ENCODE measurements at regions not wholly inside any gene's neighbourhood (a gene's known extent, or its start where the extent isn't known, plus 50 kb on each side); places are given as distances from the start of the nearest gene placed in this dataset.

DNA sequence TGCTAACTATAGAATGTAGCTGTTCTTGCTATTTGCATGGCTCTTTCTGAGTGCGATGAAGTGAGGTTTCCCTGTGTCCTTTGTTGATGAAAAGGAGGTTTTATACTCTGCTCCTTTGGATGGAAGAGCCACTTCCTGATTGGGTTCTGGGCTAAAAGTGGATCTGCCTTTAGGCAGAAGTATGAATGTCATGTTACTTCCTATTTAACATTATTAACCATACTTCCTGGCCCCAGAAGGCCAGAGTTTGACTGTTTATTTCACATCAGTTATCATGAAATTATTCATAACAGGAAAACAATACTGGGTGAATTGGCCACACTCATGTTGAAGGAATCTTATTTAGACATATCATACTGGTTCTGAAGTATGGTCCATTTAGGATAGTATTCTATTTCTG, 386.2 kb downstream of the PCDH7 start:
- no peak for DNase-seq (ENCODE audit: low read depth in 3 of 3)

DNA sequence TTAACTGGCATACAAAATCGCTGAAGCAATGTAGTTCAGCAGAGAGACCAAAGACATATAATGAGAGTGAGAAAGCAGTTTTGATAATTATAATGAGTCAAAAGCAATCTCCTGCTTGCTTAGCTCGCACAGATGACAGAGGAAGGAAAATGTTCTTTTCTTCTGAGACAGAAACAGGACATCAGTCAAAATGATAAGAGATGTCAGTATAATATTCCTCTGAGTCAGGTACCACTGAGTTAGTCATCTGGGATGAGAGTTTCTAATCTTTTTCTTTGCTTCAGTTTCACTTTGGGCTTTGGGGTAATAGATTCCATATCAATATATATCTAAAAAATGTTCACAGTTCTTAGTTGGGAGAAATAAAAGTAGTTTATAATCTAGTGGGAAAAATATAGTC, 387.2 kb downstream of the PCDH7 start:
- DNase-seq (ENCODE audit: low read depth in 3 of 3), result no peak

DNA sequence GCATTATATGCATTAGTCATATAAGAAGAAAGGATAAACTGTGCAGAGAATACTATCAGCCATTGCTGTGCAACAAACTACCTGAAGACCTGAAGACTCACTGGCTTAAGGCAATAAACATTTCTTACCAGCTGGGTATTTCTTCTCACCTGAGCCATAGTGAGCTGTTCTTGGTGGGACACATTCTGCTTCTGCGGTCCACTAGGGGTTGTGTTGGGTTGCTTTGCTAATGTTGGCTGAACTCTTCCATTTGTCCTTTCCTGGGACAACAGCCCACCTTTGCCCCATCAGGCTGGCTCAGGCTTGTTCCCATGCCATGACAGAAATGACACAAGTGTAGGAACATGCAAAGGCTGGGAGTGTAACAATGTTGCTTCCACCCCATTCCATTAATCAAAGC, 388.6 kb downstream of the PCDH7 start:
- DNase-seq (ENCODE audit: low read depth in 3 of 3), result no peak

DNA sequence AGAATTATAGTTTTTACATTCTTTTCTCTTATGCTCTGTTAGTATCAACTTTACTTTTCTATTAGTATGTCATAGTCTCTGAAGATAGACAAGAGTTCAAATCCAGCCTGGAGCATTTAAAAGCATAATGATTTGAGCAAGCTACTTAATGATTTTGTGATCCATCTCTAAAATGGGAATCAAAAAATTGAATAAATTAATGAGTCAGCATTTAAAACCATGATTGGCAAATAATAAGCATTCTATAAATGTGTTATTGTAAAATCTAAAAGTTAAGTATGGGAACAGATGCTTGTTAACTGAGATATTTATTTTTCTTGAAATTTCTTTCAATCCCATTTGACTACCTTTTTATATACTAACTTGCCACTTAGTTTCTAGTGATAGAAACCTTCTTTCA, 391.6 kb downstream of the PCDH7 start:
- DNase-seq (ENCODE audit: low read depth in 3 of 3), result no peak

DNA sequence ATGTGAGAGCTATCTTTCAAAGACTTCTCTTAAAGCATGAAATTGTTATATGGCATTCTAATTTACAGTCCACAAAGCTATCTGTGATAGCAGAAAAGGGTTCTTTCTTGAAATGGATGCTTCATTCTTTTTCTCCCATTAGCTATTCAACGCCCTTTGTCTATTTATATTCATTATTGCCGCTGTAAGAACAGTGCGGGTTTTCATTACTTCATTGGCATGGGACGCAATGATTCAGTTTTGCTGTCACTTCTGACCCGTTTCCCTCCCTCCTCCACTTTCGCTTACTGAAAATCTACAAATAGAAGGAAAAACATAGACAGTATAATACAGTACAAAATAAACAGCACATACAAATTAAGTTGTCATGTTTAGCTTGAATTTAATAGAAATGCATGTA, 394.6 kb downstream of the PCDH7 start:
- DNase-seq (ENCODE audit: low read depth in 3 of 3), result no peak

DNA sequence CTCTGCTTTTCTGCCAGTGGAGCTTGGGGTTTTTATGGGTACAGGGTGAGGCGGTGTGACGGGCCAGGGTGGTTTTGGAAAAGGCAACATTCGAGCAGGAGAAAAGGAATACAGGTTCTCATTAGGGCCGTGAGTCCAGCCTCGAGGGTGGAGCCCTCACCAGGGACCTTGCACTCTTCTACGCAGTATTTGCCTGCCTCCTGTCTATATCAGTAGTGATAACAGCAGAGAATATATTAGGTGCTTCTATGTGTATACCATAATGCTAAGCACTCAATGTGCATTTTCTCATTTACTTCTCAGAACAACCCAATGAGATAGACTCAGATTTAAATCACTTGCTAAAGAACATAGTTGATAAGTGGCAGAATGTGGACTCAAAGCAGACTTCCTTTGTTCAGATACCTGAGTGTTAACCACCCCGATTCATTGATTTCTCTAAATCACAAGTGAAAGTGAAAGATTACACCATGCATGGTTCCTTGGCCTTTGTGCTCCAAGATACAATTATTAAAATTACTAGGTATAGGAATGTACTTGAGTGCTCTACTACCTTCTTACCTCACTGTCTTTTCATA, 403.9 kb downstream of the PCDH7 start:
- no peak for DNase-seq (ENCODE audit: low read depth in 3 of 3)

DNA sequence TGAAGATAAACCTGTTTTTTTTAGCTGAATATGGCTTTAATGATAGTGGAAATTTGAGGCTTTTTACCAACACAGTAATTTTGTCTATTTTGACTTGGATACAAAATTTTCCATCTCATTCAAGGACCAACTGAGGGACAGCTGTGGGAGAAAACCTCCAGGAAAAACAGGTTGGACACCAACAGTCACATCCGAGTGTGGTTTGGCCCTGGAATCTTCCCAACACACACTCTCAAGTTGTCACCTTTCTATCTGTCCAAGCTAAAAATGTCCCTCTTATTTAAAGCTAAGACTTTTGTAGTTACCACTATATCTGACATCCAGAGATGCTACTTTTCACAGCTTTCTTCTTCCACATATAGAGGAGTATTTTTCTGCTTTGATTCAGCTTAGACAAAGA, 404.9 kb downstream of the PCDH7 start:
- DNase-seq (ENCODE audit: low read depth in 3 of 3), result no peak

DNA sequence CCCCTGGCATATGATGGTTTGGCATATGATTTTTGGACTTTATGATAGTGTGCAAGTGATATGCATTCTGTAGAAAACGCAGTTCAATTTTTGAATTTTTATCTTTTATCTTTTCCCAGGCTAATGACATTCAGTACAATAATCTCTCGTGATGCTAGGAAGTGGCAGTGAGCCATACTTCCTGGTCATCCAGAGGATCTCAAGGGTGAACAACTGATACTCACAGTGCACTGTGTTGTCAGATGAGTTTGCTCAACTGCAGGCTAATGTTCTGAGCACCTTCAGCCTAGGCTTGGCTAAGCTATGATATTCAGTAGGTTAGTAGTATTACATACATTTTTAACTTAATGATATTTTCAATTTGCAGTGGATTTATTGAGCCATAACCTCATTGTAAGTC, 405.3 kb downstream of the PCDH7 start:
- no peak for DNase-seq (ENCODE audit: low read depth in 3 of 3)

DNA sequence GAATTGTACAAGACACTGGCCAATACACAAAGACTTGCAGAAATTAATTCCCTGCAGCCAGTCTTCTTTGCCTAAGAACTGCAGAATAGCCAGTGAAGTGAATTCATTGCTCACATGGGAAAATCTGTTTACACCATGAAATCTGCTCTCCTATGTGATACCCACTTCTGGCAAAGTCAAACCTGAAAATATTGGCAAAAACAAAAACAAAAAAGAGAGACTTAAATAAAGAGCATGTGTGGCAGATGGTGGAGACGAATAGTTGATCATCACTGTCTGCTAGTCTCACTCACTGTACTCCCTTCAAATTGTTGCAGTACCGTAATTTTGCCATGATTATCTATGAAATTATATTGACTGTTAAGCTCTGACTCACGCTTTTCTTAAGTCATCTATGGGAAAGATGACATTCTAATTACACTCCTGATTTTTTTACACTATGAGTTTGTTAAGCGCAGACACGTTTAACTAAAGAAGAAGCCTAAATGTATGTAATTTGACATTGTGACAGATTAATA, 406.8 kb downstream of the PCDH7 start:
- DNase-seq (ENCODE audit: low read depth in 3 of 3), result no peak

DNA sequence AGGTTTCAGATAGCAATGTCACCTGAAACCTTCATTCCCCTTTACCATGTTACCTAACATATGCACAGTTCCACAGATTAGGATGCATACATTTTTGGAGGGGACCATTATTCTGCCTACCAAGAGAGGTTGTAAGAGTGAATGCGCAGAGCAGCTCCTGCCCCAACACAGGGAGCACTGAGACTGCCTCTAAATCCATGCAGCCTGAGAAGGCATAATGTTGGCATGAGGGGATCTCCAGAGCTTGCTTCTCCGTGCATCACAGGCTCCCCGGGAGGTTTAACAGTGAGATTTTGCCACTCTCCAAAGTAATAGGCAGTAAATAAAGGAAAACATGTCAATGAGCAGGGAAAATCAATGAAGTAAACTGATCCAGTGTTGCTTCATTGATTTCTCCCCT, 410.8 kb downstream of the PCDH7 start:
- no peak for DNase-seq (ENCODE audit: low read depth in 3 of 3)

DNA sequence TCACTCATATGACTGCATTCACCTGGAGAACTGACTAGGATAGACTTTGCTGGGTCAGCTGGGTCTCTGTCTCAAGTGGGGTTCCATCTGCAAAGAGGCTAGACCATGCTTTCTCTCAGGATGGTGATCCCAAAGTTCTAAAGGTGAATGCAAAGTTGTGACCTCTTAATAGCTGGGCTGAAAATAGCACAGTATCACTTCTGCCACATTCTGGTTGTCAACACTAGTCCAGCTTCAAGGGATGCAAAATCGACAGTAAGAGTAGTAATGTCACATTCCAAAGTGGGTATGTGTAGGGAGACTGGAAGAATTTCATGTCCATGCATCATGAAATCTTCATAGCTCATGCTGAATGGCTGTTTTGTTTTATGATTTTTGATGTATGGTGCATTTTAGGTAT, 414.6 kb downstream of the PCDH7 start:
- DNase-seq (ENCODE audit: low read depth in 3 of 3), result no peak

DNA sequence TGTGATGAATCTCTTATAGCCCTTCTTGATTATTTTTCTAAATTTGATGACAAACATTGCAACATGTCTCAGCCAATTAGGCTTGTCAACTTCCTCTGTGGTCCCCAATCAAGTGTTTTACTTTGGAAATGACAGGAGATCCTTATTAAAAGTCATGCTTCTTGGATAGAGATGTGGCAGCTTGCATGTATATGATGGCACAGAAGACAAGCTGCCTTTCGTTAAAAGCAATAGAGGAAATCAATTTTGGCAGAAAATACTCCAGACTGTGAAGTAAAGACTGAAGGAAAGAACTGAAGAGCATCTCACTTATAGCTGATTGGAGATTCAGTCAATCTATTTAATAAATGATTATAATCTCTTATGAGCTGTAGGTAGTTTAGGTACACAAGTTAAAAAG, 419.6 kb downstream of the PCDH7 start:
- no peak for DNase-seq (ENCODE audit: low read depth in 3 of 3)

DNA sequence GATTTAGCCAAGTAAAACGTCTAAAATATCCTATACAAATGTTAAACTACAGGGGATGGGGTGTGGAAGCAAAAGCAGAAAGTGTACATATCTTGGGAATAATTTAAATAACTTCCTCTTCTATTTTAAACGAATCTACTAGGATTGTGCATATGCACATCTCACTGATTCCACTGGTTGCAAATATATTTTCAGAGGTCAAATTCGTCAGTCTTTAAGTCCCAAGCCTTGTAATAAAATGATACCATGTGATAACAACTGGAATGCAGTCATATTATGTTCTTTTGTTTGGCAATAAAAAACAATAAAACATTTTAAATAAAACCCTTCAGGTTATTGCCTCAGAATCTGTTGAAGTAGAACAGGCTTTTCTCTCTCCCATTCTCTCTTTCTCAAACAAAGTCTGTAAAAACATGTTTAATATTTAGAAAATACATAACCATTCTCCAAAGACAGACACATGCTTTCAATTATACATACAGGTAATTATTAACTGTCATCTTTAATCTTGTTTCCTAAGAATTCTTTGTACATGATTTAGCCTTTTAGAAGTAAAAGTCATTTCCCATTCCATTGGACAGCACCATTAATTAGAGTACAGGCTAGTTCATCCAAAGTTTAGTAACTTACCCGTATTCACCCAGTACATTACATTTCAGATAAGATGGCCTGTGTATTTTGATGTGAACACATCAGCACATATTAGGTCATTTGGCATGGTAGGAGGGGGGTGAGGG, 421.1 kb downstream of the PCDH7 start:
- no peak for DNase-seq (ENCODE audit: low read depth in 3 of 3)

DNA sequence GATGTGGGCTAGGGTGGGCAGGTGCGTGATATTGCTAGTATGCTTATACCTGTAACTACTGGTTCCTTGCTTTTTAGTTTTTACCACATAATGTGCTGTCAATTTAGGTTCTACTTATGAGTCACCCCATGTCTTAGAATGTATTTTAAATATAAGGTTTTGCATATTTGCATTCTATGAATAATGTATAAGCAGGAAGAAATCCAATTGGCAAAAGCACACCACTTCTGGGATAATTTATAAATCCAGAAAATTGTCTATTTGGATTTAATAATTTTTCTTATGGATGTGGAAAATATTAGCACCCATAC, 421.6 kb downstream of the PCDH7 start:
- DNase-seq (ENCODE audit: low read depth in 3 of 3), result no peak

DNA sequence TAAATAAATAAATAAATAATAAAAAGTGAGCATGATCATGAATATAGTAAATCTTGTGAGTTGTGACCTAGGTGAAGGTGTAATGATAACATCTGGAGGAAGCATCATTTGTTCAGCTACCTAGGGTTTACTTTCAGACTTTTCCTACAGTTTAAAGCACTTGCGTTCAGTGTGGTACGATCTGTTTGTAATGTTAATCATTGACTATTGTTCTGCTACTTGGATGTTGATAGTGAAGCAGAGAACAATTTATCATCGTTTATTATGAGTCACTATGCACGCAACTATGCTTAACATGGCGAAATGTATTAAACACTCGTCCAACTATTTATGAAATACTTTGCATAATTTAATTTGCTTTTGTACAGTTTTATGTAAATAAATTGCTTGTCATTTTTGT, 426.2 kb downstream of the PCDH7 start:
- no peak for DNase-seq (ENCODE audit: low read depth in 3 of 3)

DNA sequence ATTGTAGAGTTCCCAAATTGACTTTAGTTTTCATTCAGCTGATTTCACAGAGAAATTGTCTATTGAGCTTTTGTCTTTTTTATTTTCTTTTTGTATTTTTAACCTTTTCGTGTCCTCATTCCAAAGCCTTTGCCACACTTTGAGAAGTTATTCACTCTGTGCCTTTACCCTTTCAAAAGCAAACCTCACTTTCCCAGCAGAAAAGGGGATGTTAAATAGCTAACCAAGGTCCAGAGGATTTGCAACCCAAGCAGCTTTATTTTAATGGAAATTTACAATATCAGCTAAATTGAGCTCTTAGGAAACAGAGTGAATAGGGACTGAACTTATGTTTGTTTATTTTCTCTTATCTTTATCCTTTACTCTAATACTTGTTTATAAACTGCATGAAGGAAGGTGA, 428.8 kb downstream of the PCDH7 start:
- DNase-seq (ENCODE audit: low read depth in 3 of 3), result no peak

DNA sequence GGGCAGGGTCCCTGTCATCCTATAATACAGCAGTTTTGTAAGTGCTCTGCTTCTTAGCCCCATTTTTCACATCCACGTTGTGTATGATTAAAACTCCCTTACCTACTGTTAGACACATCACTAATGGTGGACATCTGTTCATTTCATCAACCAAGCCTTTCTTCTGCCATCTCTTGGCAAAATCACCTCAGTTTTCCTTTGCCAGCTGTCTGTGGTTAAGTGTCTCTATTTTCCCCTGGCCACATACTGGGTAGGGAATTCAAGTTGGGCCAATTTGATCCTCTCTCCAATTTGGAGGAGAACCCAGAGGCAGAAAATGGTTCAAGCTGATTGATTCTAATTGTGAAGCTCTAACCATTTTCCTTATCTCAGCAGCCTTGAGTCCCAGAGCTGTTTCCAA, 436.1 kb downstream of the PCDH7 start:
- no peak for DNase-seq (ENCODE audit: low read depth in 3 of 3)

DNA sequence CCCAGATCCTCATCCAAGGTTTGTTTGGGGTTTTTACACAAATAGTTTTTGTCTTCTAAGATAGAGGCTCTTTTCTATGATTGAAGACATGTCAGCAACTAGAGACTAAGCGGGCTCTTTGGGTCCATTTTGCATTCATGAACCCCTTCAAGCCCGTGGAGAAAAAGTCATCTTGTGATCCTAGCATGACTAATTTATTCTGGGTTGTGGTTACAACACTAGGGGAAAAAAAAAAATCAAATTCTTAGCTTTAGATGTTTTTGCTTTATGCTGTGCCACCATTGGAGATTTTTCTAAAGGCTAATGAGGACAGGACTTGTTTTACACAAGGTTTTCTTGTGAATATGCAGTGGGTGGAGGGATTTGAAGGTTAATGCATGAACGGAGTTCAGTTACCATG, 440.0 kb downstream of the PCDH7 start:
- no peak for DNase-seq (ENCODE audit: low read depth in 3 of 3)

DNA sequence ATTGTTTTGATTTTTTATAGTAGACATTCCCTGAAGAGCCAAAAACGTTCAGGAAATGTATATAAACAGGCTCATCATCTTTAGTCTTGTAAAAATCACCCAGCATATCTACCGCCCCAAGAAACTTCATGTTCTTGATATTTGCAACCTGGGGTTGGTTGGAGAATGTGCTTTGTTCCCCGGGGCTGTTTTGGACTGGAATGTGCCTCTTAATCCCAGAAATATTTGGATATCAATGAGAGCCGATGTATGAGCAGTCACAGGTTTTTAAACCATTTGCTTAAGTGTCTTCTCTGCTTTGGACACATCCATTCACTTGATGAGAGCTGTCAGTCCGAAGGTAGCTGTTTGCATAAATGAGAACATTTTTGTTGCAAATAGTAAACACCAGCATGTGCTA, 449.7 kb downstream of the PCDH7 start:
- no peak for DNase-seq (ENCODE audit: low read depth in 3 of 3)

DNA sequence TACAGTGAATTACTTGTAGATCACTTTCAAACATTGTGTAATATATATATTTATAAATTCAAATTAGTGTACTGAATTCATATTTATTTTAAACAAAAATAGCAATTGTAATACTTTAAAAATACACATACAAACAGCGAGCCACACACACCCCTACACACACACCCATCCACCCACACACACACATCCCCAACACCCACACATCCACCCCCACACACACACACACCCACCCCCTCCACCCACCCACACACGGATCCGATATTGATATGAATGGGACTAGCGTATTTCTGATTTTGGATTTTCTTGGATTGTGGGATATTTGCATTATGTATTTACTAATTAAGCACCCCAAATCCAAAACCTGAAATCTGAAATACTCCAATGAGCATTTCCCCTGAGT, 451.2 kb downstream of the PCDH7 start:
- DNase-seq (ENCODE audit: low read depth in 3 of 3), result no peak

DNA sequence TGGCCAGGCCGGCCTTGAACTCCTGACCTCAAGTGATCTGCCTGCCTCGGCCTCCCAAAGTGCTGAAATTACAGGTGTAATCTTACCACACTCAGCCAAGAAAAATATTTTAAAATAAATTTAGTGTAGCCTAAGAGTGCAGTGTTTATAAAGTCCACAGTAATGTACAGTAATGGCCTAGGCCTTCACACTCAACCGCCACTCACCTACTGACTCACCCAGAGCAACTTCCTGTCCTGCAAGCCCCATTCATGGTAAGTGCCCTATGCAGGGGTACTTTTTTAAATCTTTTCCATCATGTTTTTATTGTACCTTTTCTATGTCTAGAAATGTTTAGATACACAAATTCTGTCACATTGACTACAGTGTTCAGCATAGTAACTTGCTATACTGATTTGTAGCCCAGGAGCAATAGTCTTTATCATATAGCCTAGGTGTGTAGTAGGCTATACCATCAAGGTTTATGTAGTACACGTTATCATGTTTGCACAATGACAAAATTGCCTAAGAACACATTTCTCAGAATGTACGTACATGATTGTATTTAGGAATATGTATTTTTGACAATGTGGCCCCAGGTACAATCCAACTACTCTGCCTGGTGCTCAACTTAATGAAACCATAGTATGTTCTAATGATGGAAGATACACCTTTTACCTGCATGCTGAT, 455.2 kb downstream of the PCDH7 start:
- DNase-seq (ENCODE audit: low read depth in 3 of 3), result no peak

DNA sequence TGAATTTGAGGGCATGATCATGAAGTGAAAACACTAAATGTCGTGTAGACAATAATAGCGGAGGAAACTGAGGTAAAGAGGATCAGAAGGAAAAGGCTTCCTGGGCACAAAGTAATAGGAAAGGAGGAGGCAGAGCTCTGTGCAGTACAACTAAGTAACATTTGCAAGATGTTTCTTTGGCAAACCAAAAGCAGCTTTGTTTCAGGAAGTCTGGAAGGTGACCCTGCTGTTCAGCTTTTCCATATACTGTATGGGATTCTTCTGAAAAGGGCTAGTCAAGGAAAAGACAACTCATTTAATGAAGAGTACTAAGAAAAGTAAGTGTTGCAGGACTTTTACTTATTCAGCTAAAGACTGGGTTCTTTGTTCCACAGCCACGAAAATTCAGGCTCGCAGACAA, 463.1 kb downstream of the PCDH7 start:
- no peak for DNase-seq (ENCODE audit: low read depth in 3 of 3)

DNA sequence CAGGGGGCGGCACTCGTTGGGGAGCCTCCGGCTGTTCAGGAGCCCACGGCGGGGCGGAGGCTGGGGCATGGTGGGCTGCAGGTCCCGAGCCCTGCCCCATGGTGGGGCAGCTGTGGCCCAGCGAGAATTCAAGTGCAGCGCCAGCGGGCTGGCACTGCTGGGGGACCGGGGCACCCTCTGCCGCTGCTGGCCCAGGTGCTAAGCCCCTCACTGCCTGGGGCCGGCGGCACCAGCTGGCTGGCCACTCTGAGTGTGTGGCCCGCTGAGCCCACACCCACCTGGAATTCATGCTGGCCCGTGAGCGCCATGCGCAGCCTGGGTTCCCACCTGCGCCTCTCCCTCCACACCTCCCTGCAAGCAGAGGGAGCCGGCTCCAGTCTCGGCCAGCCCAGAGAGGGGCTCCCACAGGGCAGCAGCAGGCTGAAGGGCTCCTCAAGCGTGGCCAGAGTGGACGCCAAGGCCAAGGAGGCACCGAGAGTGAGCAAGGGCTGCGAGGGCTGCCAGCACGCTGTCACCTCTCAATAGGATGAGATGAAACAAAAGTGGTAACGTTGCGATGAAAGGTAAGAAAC, 464.9 kb downstream of the PCDH7 start:
- DNase-seq (ENCODE audit: low read depth in 3 of 3), result no peak

Measured in stimulated activated CD4-positive, alpha-beta T cell treated with anti-CD3 and anti-CD28 coated beads, TNF-alpha, amount 100 ng/mL, for 24 hours (primary cell).